Right renal cortex interstitium (tissue), 3 donors: ENCODE measurements at regions not wholly inside any gene's neighbourhood (a gene's known extent, or its start where the extent isn't known, plus 50 kb on each side); places are given as distances from the start of the nearest gene placed in this dataset.

Source experiments
- DNase-seq, 3 donors: peaks; one replicate each; pipeline ENCODE4 v3.0.0-alpha.2; 2013; ENCODE audit warnings: low read depth in 3 of 3, low spot score in 2 of 3

DNA sequence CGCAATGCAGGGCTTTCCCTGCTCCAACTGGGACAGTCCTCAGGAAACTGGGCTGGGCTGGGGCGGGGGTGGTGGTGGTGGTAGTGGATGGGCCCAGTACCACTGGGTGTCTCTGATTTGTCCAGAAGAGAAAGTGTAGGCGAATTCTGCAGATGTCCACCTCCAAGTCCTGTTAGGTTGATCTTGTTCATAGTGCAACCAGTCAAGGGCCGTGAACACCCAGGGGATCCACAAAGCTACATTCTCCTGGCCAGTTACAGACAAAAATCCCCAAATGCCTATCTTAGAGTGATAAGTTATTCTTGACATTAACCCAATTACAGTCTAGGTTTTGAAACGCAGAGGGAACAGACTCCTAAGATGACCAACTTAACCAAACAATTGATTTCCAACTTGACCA is 97.5 kb upstream of the SHB start:
- DNase-seq = no peak

DNA sequence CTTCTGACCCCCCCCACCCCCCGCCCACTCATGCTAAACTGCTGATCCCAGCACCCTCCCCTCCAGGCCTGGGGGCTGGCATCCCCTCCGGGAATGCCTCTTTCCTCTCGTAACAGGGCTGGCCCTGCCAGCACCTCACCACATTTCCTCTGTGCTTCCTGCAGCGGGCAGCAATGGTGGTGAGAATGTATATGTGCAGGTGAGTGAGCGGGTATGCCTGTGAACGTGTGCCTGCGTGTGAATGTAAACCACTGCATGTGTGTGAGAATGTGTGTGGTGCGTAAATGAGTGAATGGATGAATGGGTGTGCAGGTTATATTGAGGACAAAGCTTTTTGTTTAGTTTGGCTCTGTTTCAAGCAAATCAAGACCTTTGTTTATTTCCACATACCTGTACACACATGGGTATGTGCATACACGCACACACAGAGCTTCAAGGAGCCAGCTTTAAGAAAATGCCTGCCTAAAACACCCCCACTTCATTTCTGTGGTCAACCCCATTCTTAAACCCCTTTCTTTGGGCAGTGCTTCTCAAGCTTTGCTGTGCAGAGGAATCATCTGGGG is 95.7 kb upstream of the SHB start:
- DNase-seq = no peak

DNA sequence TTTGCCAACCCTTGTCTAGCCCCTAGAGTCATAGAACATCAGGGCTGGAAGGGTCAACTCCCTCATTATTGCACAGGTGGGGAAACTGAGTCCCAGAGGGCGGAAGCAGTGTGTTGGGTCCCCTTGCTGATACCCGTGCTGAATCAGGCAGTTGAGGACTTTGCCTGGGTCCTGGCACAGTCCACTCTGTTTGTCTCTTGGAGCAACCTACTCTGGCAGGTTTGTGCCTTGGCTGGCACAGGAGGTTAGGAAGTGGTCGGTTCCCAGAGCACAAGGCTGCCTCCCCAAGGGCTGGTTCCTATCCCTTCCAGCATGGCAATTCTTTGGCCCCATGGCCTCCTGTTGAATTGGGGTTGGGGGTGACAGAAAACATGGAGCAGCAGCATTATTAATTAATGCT is 94.5 kb upstream of the SHB start:
- no peak for DNase-seq

DNA sequence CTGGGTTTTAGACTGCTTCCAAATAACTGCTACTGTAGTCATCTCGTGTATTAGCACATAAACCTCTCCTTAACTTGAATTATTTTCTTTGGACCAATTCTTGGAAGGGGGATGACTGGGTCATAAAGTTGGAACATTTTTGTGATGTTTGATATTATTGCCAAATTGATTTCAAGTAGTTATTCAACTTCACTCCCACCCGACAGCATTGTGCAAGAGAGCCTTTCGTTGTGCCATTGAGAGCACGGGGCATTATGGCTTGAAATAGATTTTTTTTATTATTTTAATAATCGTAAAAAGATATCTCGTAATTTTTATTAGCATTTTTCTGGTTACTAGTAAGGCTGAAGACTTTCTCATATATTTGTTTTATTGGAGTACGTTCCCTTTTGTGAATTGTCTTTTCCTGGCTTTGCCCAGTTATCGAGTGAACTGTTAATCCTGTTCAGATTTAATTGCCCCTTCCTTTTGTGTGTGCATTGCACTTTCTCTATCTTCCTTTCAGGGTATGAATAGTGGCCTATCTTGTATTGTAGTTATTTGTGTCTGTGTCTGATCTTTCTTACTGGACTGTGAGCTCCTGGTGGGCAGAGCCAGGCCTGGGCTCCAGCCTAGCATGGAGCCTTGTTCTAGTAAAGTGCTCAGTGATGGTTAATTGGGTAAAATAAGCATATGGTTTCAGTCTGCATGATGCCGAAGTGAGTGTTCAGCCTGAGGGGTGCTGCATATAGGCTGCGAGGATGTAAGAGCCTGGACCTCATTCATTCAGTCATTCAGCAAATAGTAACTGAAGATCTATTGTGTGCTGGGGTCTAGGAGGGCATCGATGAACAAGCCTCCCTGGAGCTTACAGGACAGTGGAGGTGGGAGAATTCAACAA is 93.5 kb upstream of the SHB start:
- no peak for DNase-seq

- DNase-seq = peak in 1 of 3 donors; percentile 32
Observed at GRCh38 chr9:38160613-38161215, 91.7 kb upstream of the SHB start.

DNA sequence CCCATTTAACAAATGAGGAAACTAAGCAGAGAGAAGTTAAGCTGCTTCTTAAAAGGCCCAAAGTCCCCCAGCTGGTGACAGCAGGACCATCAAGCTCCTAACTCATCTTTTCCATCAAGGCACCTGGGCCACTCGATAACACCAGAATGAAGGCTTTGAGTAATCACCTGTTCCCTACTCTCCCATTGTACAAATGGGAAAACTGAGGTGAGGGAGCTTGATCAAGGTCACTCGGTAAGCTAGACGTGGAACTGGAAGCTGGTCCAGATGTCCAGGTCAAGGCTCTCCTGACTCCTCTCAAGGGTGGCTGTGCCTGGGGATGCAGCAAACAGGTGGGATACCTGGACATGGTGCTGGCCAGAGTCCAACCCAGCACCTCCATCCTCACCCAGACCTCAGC is 90.6 kb upstream of the SHB start:
- DNase-seq = no peak

GRCh38 chr9:38158628-38159027 is 89.6 kb upstream of the SHB start:
- DNase-seq = no peak

DNA sequence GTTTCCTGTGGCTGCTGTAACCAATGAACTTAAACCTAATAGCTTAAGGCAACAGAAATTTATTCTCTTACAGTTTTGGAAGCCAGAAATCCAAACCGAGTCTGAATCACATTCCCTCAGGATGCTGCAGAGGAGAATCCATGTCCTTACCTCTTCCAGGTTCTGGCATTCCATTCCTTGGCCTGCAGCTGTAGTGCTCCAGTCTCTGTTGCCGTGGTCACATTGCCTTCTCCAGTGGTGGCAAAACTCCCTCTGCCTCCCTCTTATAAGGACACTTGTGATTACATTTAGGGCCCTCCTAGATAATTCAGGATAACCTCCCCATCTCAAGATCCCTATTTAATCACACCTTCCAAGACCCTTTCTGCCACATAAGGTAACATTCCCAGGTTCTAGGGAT is 88.7 kb upstream of the SHB start:
- no peak for DNase-seq

DNA sequence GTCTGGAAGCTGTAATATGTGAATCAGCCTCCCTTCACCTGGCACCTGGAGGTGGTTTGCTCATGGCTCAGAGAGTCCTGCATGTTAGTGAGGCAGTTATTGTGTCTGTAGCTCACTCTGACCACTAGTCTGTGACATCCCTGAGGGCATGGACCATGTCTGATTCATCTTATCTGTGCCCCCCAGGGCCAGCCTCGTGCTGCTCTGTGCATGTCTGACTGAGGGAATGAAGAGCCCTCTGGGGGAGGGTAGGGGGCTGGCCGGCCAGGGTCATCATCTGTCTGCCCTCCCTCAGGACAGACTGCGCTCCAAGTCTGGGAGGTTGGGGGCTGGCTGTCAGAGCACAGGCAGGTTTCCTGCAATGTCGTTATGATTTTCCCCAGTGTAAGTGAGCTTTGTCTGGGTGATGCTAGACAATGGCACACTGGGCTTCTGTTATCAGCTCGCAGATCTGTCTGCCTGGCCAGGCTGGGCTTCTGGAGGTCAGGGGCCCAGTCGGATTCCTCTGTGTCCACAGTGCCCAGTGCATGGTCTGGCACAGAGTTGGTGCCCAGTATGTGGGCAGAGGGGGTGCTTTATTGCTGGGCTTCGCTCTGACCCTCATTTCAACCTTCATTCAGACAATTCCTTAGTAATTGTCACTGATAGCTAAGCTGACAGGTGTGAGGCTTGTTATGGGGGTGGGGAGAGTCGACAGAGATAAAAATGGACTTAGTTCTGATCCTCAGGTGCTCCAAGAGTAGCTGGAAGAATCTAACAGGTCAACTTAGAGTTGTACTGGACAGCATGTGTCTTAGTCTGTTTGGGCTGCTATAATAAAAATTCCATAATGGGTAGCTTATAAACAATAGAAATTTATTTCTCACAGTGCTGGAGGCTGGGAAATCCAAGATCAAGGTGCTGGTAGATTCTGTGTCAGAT is 85.7 kb upstream of the SHB start:
- no peak for DNase-seq

- no peak for DNase-seq
Observed at GRCh38 chr9:38153910-38154291, 84.9 kb upstream of the SHB start.

DNA sequence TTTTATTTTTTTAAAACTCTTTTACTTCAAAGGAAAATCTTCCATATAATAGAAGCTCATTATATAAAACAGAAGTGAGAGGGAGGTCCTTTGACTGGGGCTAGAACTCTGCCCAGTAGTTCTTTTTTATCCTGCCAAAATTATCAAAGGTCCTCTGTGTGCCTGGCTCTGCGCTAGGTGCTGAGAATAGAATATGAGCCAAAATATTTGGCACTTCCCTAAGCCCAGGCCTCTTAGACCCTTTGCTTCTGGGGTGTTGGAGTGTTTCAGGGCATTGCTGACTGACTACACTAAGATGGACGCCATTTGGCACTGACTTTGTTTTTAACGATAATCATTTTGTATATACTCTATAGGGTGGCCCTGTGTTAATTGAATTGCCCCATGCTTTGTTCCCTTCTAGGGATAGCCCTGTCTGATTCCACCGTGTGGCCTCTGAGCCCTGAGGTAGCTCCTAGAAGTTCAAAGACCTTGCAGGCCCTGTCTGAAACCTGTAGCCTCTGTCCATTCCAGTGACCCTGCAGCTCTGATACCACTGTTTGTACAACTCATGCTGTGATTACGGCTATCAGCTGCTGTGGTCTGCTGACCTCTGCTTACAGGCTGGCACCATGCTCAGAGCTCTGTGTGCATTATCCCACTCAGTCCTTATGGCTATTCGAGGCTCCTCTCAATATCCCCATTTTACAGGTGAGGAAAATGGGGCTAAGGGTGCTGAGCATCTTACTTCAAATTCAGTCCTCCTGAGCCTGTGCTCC is 84.3 kb upstream of the SHB start:
- no peak for DNase-seq

GRCh38 chr9:38149647-38150046 is 80.6 kb upstream of the SHB start:
- DNase-seq = no peak

DNA sequence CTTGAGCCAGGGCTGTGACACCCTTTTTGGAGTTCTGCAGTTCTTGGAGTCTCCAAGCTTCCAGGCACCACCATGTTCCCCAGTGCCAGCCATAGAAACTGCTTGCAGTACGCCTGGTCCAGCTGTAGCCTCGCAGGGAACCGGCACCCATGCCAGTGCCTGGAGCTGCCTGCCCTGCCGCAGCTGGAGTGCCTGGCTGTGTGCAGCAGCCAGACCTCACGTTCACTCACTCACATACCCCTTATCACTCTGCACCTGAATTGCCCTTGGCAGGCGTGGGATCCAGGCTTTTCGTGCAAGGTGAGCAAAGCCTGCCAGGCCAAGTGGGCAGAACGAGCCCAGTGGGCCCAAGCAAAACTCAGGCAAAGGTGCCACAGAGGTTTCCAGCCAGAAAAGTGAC is 77.8 kb upstream of the SHB start:
- no peak for DNase-seq

GRCh38 chr9:38145526-38146053 is 76.6 kb upstream of the SHB start:
- no peak for DNase-seq

GRCh38 chr9:38144421-38144820 is 75.4 kb upstream of the SHB start:
- no peak for DNase-seq

DNA sequence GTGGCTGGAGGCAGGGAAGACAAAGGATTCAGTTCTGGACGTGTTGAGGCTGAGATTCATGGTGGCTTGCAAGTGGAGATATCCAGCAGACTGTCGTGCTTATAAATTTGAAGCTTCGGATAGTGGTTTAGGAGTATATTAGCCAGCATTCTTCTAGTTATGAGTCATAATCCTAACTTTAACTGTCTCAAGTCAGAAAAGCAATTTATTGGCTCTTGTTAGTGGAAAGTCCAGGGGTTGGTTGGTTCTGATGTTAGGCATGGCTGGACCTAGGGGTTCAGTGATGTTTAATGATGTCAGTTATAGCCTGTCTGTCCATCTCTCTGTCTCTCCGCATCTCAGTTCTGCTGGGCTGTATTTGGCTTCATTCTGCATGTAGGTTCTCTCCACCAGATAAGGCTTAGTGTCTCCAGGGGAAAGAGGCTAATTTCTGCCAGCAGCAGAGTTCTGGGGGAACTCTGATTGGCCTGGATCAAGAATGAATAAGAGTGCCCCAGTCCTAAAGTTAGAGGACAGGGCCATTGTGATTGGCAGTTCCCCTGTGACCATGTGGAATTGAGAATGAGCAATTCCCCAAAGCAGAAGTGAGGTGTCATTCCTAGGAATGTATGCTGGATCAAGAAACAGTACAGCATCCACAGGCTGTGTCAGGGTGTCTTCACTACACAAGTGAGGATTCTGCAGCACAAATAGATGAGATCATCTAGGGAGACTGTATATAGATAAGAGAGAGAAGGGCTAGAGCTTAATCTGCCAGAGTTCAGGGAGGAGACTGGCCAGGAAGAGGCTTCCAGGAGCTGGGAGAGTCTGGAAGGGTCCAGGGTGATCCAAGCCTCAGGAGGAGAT is 72.9 kb upstream of the SHB start:
- no peak for DNase-seq

GRCh38 chr9:38138276-38138675 is 69.2 kb upstream of the SHB start:
- no peak for DNase-seq

GRCh38 chr9:38137342-38137741 is 68.3 kb upstream of the SHB start:
- DNase-seq = no peak

GRCh38 chr9:38136386-38136785 is 67.4 kb upstream of the SHB start:
- no peak for DNase-seq
